Keratinocyte (primary cell): ENCODE measurements at regions not wholly inside any gene's neighbourhood (a gene's known extent, or its start where the extent isn't known, plus 50 kb on each side); places are given as distances from the start of the nearest gene placed in this dataset.

Experiments used
- DNase-seq: peaks from one replicate; pipeline ENCODE4 v3.0.0-alpha.2; 2011; ENCODE audit warnings: low read depth, missing footprints, low spot score
- FAIRE-seq: peaks from 2 replicates; lab custom pipeline; 2011; peaks lifted over from hg19 to GRCh38; lab: Jason Lieb, UNC
- H2AFZ ChIP-seq: 2 replicates; pipeline ENCODE4 v1.6.0; 2012; ENCODE audit warnings: low read length, control low read depth, inconsistent platforms; ENCODE audit not compliant: control insufficient read depth
- H3K27ac ChIP-seq: 2 replicates; pipeline ENCODE4 v1.5.1; 2011; ENCODE audit warnings: low read length; ENCODE audit not compliant: control insufficient read depth, insufficient read depth
- H3K27me3 ChIP-seq: 3 replicates; pipeline ENCODE4 v1.6.0; 2011; ENCODE audit warnings: low read length; ENCODE audit not compliant: control insufficient read depth, insufficient read depth; ENCODE audit errors: extremely low read depth
- H3K36me3 ChIP-seq, 2 experiments: 2 replicates in 1 of 2; 3 replicates in 1 of 2; pipeline ENCODE4 v1.5.1; 2011; ENCODE audit warnings: low read length in 2 of 2, mild to moderate bottlenecking in 1 of 2; ENCODE audit not compliant: control insufficient read depth in 2 of 2, insufficient read depth in 2 of 2; ENCODE audit errors: extremely low read depth in 1 of 2
- H3K4me1 ChIP-seq: 3 replicates; pipeline ENCODE4 v1.5.1; 2011; ENCODE audit warnings: low read length; ENCODE audit not compliant: control insufficient read depth, insufficient read depth; ENCODE audit errors: extremely low read depth
- H3K4me2 ChIP-seq: 3 replicates; pipeline ENCODE4 v1.6.0; 2011; ENCODE audit warnings: low read depth, low read length; ENCODE audit not compliant: control insufficient read depth, insufficient read depth; ENCODE audit errors: extremely low read depth
- H3K4me3 ChIP-seq, 3 experiments: fragments of 200-600 bp in 1 of 3; sonication (generic) in 1 of 3; 2 replicates in 2 of 3; 3 replicates in 1 of 3; pipeline ENCODE4 v1.5.1; 2011 to 2016; ENCODE audit warnings: low read length in 3 of 3, mild to moderate bottlenecking in 3 of 3, control low read depth in 2 of 3, inconsistent platforms in 1 of 3, low read depth in 1 of 3, mixed read lengths in 1 of 3, mixed run types in 1 of 3, moderate library complexity in 1 of 3; ENCODE audit not compliant: control insufficient read depth in 2 of 3, insufficient read depth in 2 of 3; ENCODE audit errors: extremely low read depth in 1 of 3
- H3K79me2 ChIP-seq: 2 replicates; pipeline ENCODE4 v1.6.0; 2012; ENCODE audit warnings: low read length; ENCODE audit not compliant: control insufficient read depth, insufficient read depth
- H3K9ac ChIP-seq: 3 replicates; pipeline ENCODE4 v1.6.0; 2011; ENCODE audit warnings: low read length; ENCODE audit not compliant: control insufficient read depth, insufficient read depth; ENCODE audit errors: extremely low read depth
- H3K9me1 ChIP-seq: 3 replicates; pipeline ENCODE4 v1.6.0; 2011; ENCODE audit warnings: low read length; ENCODE audit not compliant: control insufficient read depth, insufficient read depth; ENCODE audit errors: extremely low read depth
- H3K9me3 ChIP-seq: 2 replicates; pipeline ENCODE4 v1.5.1; 2012; ENCODE audit warnings: low read depth, low read length; ENCODE audit not compliant: control insufficient read depth
- H4K20me1 ChIP-seq: 3 replicates; pipeline ENCODE4 v1.6.0; 2011; ENCODE audit warnings: low read length; ENCODE audit not compliant: control insufficient read depth, insufficient read depth; ENCODE audit errors: extremely low read depth
- EZH2 ChIP-seq: IDR thresholded peaks from one replicate; pipeline ENCODE4 v1.6.1; 2012; ENCODE audit warnings: inconsistent platforms, mild to moderate bottlenecking, low read length, moderate library complexity
- dilution Hi-C: fragments of 300-500 bp; cut with MboI; formaldehyde crosslinking; loops from one replicate; pipeline ENCODE4 v1.7.0; 2020; ENCODE audit warnings: low sequenced_read_pairs; ENCODE audit not compliant: extremely low pct_ligation_motif_present
- TF ChIP-seq, protein P1 (sequence below), 3 experiments: IDR thresholded peaks in 1 of 3; conservative IDR thresholded peaks in 1 of 3; optimal IDR thresholded peaks in 1 of 3; 2 replicates in 2 of 3; 3 replicates in 1 of 3; pipeline versions ENCODE3 to v1.5.1; 2011; ENCODE audit warnings: low read length in 3 of 3, mild to moderate bottlenecking in 3 of 3, moderate library complexity in 2 of 3, control low read depth in 1 of 3, inconsistent platforms in 1 of 3; ENCODE audit not compliant: insufficient read depth in 2 of 3; ENCODE audit errors: extremely low read depth in 1 of 3

DNA sequence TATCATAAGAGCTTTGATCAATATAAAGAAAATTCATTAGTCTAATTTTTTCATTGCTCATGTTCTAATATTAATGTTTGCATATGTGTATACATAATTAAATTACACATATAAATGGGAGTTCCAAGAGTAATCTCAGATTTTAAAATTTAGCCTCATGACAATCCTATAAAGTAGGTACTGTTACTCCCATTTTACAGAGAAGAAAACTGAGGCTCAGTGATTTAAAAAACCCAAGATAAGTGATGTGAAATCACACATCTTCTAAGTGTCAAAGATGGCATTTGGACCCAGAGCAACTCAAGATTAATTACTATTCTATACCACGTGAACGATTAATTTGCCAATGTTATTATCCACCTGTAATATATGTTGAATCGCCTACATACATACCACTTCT, 122.3 kb downstream of the TM2D1 start:
- FAIRE-seq, result no peak
- dilution Hi-C loops, result no loop called here
- no peaks in the 10 kb centered on the region for H3K9me3 ChIP-seq

DNA sequence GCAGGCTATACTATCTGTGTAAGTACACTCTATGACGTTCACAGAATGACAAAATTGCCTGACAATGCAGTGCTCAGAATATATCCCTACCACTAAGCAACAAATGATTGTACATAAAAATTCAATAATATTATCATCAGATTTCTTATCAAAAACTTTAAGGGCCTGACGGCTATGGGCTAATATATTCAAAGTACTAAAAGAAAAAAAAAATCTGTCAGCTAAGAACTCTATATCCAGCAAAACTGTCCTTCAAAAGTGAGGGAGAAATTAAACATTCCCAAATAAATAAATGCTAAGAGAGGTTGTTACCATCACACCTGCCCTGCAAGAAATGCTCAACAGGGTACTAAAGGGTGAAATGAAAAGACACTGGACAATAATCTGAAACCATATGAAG, 127.3 kb downstream of the TM2D1 start:
- Histone ChIP-seq H3K27me3 (no peaks in the 10 kb centered on the region), H3K9ac (no peak overlapping the region), H3K27ac (no peak overlapping the region), H3K9me1 (no peaks in the 10 kb centered on the region), H3K9me3 (no peaks in the 10 kb centered on the region), H3K4me2 (no peak overlapping the region), H3K4me1 (no peaks in the 10 kb centered on the region), H4K20me1 (no peaks in the 10 kb centered on the region), H2AFZ (no peak overlapping the region), H3K4me3 (no peak overlapping the region), H3K36me3 (no peaks in the 10 kb centered on the region), H3K79me2 (no peaks in the 10 kb centered on the region)
- no peak for DNase-seq
- TF ChIP-seq EZH2, result no peak
- TF ChIP-seq, protein P1, sequence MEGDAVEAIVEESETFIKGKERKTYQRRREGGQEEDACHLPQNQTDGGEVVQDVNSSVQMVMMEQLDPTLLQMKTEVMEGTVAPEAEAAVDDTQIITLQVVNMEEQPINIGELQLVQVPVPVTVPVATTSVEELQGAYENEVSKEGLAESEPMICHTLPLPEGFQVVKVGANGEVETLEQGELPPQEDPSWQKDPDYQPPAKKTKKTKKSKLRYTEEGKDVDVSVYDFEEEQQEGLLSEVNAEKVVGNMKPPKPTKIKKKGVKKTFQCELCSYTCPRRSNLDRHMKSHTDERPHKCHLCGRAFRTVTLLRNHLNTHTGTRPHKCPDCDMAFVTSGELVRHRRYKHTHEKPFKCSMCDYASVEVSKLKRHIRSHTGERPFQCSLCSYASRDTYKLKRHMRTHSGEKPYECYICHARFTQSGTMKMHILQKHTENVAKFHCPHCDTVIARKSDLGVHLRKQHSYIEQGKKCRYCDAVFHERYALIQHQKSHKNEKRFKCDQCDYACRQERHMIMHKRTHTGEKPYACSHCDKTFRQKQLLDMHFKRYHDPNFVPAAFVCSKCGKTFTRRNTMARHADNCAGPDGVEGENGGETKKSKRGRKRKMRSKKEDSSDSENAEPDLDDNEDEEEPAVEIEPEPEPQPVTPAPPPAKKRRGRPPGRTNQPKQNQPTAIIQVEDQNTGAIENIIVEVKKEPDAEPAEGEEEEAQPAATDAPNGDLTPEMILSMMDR (optimal IDR thresholded peaks at IDR 0.05 in 1 of 3, IDR thresholded peaks at IDR 0.05 in 1 of 3, conservative IDR thresholded peaks at IDR 0.05 in 1 of 3; ENCODE audit: extremely low read depth in 1 of 3, insufficient read depth in 2 of 3, low read length in 3 of 3), result no peak
- no peak for FAIRE-seq
- dilution Hi-C loops, result no loop called here

More for the DNA sequence above, 122.3 kb downstream of the TM2D1 start:
- Histone ChIP-seq H3K4me3 (no peak overlapping the region), H3K9ac (no peak overlapping the region), H3K4me1 (peaks cover 44% of the 10 kb centered on the region), H3K27ac (no peak overlapping the region), H2AFZ (no peak overlapping the region), H3K36me3 (no peaks in the 10 kb centered on the region), H3K79me2 (no peaks in the 10 kb centered on the region), H4K20me1 (no peaks in the 10 kb centered on the region), H3K9me1 (no peaks in the 10 kb centered on the region), H3K4me2 (no peak overlapping the region), H3K27me3 (no peaks in the 10 kb centered on the region)
- no peak for DNase-seq
- no peak for TF ChIP-seq EZH2
- TF ChIP-seq, protein P1 (optimal IDR thresholded peaks at IDR 0.05 in 1 of 3, IDR thresholded peaks at IDR 0.05 in 1 of 3, conservative IDR thresholded peaks at IDR 0.05 in 1 of 3; ENCODE audit: extremely low read depth in 1 of 3, insufficient read depth in 2 of 3, low read length in 3 of 3), result no peak
